OCI-LY3 (cell line): ENCODE measurements at regions not wholly inside any gene's neighbourhood (a gene's known extent, or its start where the extent isn't known, plus 50 kb on each side); places are given as distances from the start of the nearest gene placed in this dataset.
"Not testable (repeated sequence)": the region's sequence is repeated elsewhere in the genome, so short reads cannot be mapped to it uniquely, and the experiment has no call there.

Experiments used
- H2AFZ ChIP-seq: fragments of 200-600, 300-600 bp; shearing (Covaris generic); 2 replicates; pipeline ENCODE4 v1.6.0; 2014; ENCODE audit warnings: antibody characterized with exemption, low read depth, low read length
- H3K27ac ChIP-seq: fragments of 200-600, 300-600 bp; sonication (generic); 2 replicates; pipeline ENCODE4 v1.5.1; 2014; ENCODE audit warnings: mild to moderate bottlenecking, low read length, moderate library complexity, mixed read lengths
- H3K27me3 ChIP-seq: fragments of 200-600, 300-600 bp; sonication (generic); 2 replicates; pipeline ENCODE4 v1.6.1; 2014; ENCODE audit warnings: low read depth, low read length, mixed read lengths
- H3K36me3 ChIP-seq: fragments of 200-600, 300-600 bp; sonication (generic); replicated peaks from 2 replicates; pipeline ENCODE3; 2014; ENCODE audit warnings: low read depth, low read length, mixed read lengths
- H3K4me1 ChIP-seq: fragments of 300-600, 200-600 bp; sonication (generic); 2 replicates; pipeline ENCODE4 v1.6.1; 2014; ENCODE audit warnings: low read length, mixed read lengths
- H3K4me2 ChIP-seq: fragments of 200-600, 300-600 bp; sonication (generic); 2 replicates; pipeline ENCODE4 v1.6.1; 2014; ENCODE audit warnings: low read length, mixed read lengths
- H3K4me3 ChIP-seq: fragments of 300-600, 200-600 bp; sonication (generic); 2 replicates; pipeline ENCODE4 v1.5.1; 2014; ENCODE audit warnings: antibody characterized with exemption, mild to moderate bottlenecking, low read length, moderate library complexity
- H3K79me2 ChIP-seq: fragments of 300-600, 200-600 bp; shearing (Covaris generic); 2 replicates; pipeline ENCODE4 v1.6.1; 2014; ENCODE audit warnings: mild to moderate bottlenecking, low read length, mixed read lengths
- H3K9ac ChIP-seq: fragments of 300-600, 200-600 bp; shearing (Covaris generic); 2 replicates; pipeline ENCODE4 v1.6.0; 2014; ENCODE audit warnings: mild to moderate bottlenecking, low read length, moderate library complexity
- H3K9me3 ChIP-seq: fragments of 200-600, 300-600 bp; shearing (Covaris generic); 2 replicates; pipeline ENCODE4 v1.6.1; 2014; ENCODE audit warnings: low read length, mixed read lengths; ENCODE audit not compliant: insufficient read depth
- H4K20me1 ChIP-seq: fragments of 200-600, 300-600 bp; sonication (generic); 2 replicates; pipeline ENCODE4 v1.6.1; 2016; ENCODE audit warnings: low read length, mixed read lengths; ENCODE audit not compliant: insufficient read depth
- CTCF ChIP-seq: fragments of 200-600, 300-600 bp; sonication (generic); IDR thresholded peaks from 2 replicates; pipeline ENCODE4 v1.5.1; 2014; ENCODE audit warnings: antibody characterized with exemption, low read length, low read depth
- EZH2phosphoT487 ChIP-seq: fragments of 200-600 bp; shearing (Covaris generic); IDR thresholded peaks from 2 replicates; pipeline ENCODE4 v1.6.1; 2018; ENCODE audit warnings: antibody characterized with exemption, mixed run types, low read depth

- Histone ChIP-seq H3K27ac (no peak overlapping the region), H3K4me3 (no peak overlapping the region), H3K9ac (no peak overlapping the region), H4K20me1 (no peaks in the 10 kb centered on the region), H2AFZ (no peak overlapping the region), H3K9me3 (no peaks in the 10 kb centered on the region), H3K4me1 (no peaks in the 10 kb centered on the region), H3K36me3 (no peaks in the 10 kb centered on the region), H3K79me2 (no peaks in the 10 kb centered on the region), H3K27me3 (no peaks in the 10 kb centered on the region), H3K4me2 (no peak overlapping the region)
- no peak for TF ChIP-seq EZH2phosphoT487
- no peak for TF ChIP-seq CTCF
Observed at GRCh38 chr6:121594053-121594452, 158.6 kb downstream of the GJA1 start.

DNA sequence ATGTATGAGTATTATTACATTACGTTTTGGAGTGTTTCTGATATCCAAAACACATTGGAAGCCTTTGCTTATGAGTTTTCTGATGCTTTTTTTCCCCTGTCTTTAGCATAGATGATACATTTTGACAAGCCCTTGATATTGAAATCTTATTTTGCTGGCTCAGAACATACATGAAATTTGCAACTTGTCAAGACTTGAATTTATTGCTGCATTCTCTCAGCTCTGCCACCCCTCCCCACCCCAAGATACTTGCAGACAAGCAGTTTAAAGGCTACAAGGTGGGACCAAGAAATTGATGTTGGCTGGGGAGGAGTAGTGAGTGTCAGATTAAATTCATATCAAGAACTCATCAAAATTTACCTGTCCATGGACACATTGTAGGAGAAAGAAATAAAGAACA lies 160.2 kb downstream of the GJA1 start:
- H3K27ac ChIP-seq = no peak overlapping the region
- no peaks in the 10 kb centered on the region for H4K20me1 ChIP-seq
- H3K27me3 ChIP-seq = no peaks in the 10 kb centered on the region
- TF ChIP-seq EZH2phosphoT487 (no peak), CTCF (no peak)
- no peaks in the 10 kb centered on the region for H3K36me3 ChIP-seq
- no peaks in the 10 kb centered on the region for H3K79me2 ChIP-seq
- no peak overlapping the region for H2AFZ ChIP-seq
- H3K4me3 ChIP-seq = no peak overlapping the region
- no peaks in the 10 kb centered on the region for H3K9me3 ChIP-seq
- no peaks in the 10 kb centered on the region for H3K4me1 ChIP-seq
- no peak overlapping the region for H3K9ac ChIP-seq
- H3K4me2 ChIP-seq = no peak overlapping the region

DNA sequence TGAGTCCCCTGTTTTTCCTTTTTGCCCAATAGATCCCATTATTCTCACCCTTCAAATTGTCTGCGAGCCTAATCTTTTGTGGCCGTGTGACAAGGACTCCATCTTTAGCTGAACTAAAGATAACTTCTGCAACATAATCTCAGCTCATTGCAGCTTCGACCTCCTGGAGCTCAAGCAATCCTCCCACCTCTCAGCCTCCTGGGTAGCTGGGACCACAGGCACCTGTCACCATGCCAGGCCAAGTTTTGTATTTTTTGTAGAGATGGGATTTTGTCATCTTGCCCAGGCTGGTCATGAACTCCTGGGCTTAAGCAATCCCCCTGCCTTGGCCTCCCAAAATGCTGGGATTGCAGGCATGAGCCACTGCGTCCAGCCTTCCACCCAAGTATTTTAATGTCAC lies 161.0 kb downstream of the GJA1 start:
- no peaks in the 10 kb centered on the region for H3K79me2 ChIP-seq
- H3K4me2 ChIP-seq = no peak overlapping the region
- H2AFZ ChIP-seq = no peak overlapping the region
- no peaks in the 10 kb centered on the region for H4K20me1 ChIP-seq
- H3K36me3 ChIP-seq = no peaks in the 10 kb centered on the region
- no peak for TF ChIP-seq CTCF
- no peak for TF ChIP-seq EZH2phosphoT487
- no peaks in the 10 kb centered on the region for H3K27me3 ChIP-seq
- H3K9me3 ChIP-seq = no peaks in the 10 kb centered on the region
- H3K4me3 ChIP-seq = no peak overlapping the region
- H3K27ac ChIP-seq = no peak overlapping the region
- H3K9ac ChIP-seq = no peak overlapping the region
- no peaks in the 10 kb centered on the region for H3K4me1 ChIP-seq

- Histone ChIP-seq H4K20me1 (no peaks in the 10 kb centered on the region), H3K4me3 (no peak overlapping the region), H3K79me2 (no peaks in the 10 kb centered on the region), H3K4me2 (no peak overlapping the region), H3K9me3 (no peaks in the 10 kb centered on the region), H2AFZ (no peak overlapping the region), H3K9ac (no peak overlapping the region), H3K27ac (no peak overlapping the region), H3K27me3 (no peaks in the 10 kb centered on the region), H3K4me1 (no peaks in the 10 kb centered on the region), H3K36me3 (no peaks in the 10 kb centered on the region)
- TF ChIP-seq CTCF = no peak
- no peak for TF ChIP-seq EZH2phosphoT487
Observed at GRCh38 chr6:121597654-121598053, 162.2 kb downstream of the GJA1 start.

GRCh38 chr6:121599331-121599730 lies 163.9 kb downstream of the GJA1 start:
- not testable (repeated sequence) for H3K27ac ChIP-seq, H4K20me1 ChIP-seq, H3K79me2 ChIP-seq, H3K27me3 ChIP-seq, H3K36me3 ChIP-seq, H2AFZ ChIP-seq, H3K9ac ChIP-seq, H3K9me3 ChIP-seq, H3K4me3 ChIP-seq, H3K4me1 ChIP-seq, H3K4me2 ChIP-seq
